ENCODE measurements at regions not wholly inside any gene's neighbourhood (a gene's known extent, or its start where the extent isn't known, plus 50 kb on each side); places are given as distances from the start of the nearest gene placed in this dataset.

GRCh38 chr5:38739705-38740045, 106.1 kb upstream of the OSMR start:
- Histone ChIP-seq H3K27me3 (no peaks in the 10 kb centered on the region), H3K4me3 (no peak overlapping the region), H3K9me3 (peaks cover 0 to 7% (median 3%) of the 10 kb centered on the region in 4 donors), H3K4me1 (no peaks in the 10 kb centered on the region), H3K27ac (no peak overlapping the region), H3K36me3 (no peaks in the 10 kb centered on the region)
- DNase-seq, result no peak
- WGBS, 2 donors, result 94% methylated on average over 1 of the region's 1 CpG
- intact Hi-C loops (cut with DNase I), result no loop called here
- TF ChIP-seq EP300 (IDR thresholded peaks at IDR 0.05), result no peak
- TF ChIP-seq POLR2AphosphoS5 (IDR thresholded peaks at IDR 0.05), result no peak
- no peak for TF ChIP-seq POLR2A (IDR thresholded peaks at IDR 0.05)
- TF ChIP-seq CTCF (IDR thresholded peaks at IDR 0.05), result no peak

GRCh38 chr5:38742821-38743220, 103.0 kb upstream of the OSMR start:
- H3K4me1 ChIP-seq, result no peaks in the 10 kb centered on the region
- no peak overlapping the region for H3K4me3 ChIP-seq
- peaks cover 0 to 7% (median 3%) of the 10 kb centered on the region in 4 donors for H3K9me3 ChIP-seq
- DNase-seq, result no peak
- 49 to 67% methylated on average over 3 of the region's 3 CpGs for WGBS, 2 donors
- H3K27me3 ChIP-seq, result no peaks in the 10 kb centered on the region
- TF ChIP-seq POLR2AphosphoS5 (IDR thresholded peaks at IDR 0.05) (no peak), CTCF (IDR thresholded peaks at IDR 0.05) (no peak), POLR2A (IDR thresholded peaks at IDR 0.05) (no peak), EP300 (IDR thresholded peaks at IDR 0.05) (no peak)
- intact Hi-C loops (cut with DNase I), result no loop called here
- no peak overlapping the region for H3K27ac ChIP-seq
- no peaks in the 10 kb centered on the region for H3K36me3 ChIP-seq

- peaks cover 0 to 7% (median 3%) of the 10 kb centered on the region in 4 donors for H3K9me3 ChIP-seq
- no peak overlapping the region for H3K27ac ChIP-seq
- H3K4me1 ChIP-seq, result no peaks in the 10 kb centered on the region
- TF ChIP-seq CTCF (IDR thresholded peaks at IDR 0.05) (no peak), POLR2A (IDR thresholded peaks at IDR 0.05) (no peak), POLR2AphosphoS5 (IDR thresholded peaks at IDR 0.05) (no peak), EP300 (IDR thresholded peaks at IDR 0.05) (no peak)
- WGBS, 2 donors, result 69 to 82% methylated on average over 1 of the region's 1 CpG
- no peak overlapping the region for H3K4me3 ChIP-seq
- intact Hi-C loops (cut with DNase I), result no loop called here
- H3K36me3 ChIP-seq, result no peaks in the 10 kb centered on the region
- no peak for DNase-seq
- H3K27me3 ChIP-seq, result no peaks in the 10 kb centered on the region
Measured at GRCh38 chr5:38743562-38743961, 102.2 kb upstream of the OSMR start.

GRCh38 chr5:38745836-38746732, 99.7 kb upstream of the OSMR start:
- DNase-seq, result no peak
- 80 to 85% methylated on average over 6 of the region's 6 CpGs for WGBS, 2 donors
- H3K4me1 ChIP-seq, result no peaks in the 10 kb centered on the region
- intact Hi-C loops (cut with DNase I), result no loop called here
- H3K27ac ChIP-seq, result no peak overlapping the region
- no peaks in the 10 kb centered on the region for H3K27me3 ChIP-seq
- H3K9me3 ChIP-seq, result peaks cover 0 to 7% (median 3%) of the 10 kb centered on the region in 4 donors
- no peaks in the 10 kb centered on the region for H3K36me3 ChIP-seq
- TF ChIP-seq POLR2AphosphoS5 (IDR thresholded peaks at IDR 0.05), result peak in 1 of 4 donors; percentile 21
- TF ChIP-seq EP300 (IDR thresholded peaks at IDR 0.05), result no peak
- no peak overlapping the region for H3K4me3 ChIP-seq

GRCh38 chr5:38749861-38750260, 96.0 kb upstream of the OSMR start:
- no peak overlapping the region for H3K27ac ChIP-seq
- TF ChIP-seq POLR2AphosphoS5 (IDR thresholded peaks at IDR 0.05) (no peak), POLR2A (IDR thresholded peaks at IDR 0.05) (no peak)
- no peaks in the 10 kb centered on the region for H3K27me3 ChIP-seq
- no peaks in the 10 kb centered on the region for H3K36me3 ChIP-seq
- no peaks in the 10 kb centered on the region for H3K9me3 ChIP-seq
- H3K4me3 ChIP-seq, result no peak overlapping the region
- DNase-seq, result no peak
- 74 to 78% methylated on average over 3 of the region's 3 CpGs for WGBS, 2 donors
- intact Hi-C loops (cut with DNase I), result no loop called here
- no peaks in the 10 kb centered on the region for H3K4me1 ChIP-seq
